Right lobe of liver (tissue), 4 donors: ENCODE measurements at regions not wholly inside any gene's neighbourhood (a gene's known extent, or its start where the extent isn't known, plus 50 kb on each side); places are given as distances from the start of the nearest gene placed in this dataset.

ENCODE experiments used
- POLR2A ChIP-seq: fragments of 450-650 bp; IDR thresholded peaks from one replicate; pipeline ENCODE4 v1.6.1; 2017; ENCODE audit warnings: antibody characterized with exemption, mild to moderate bottlenecking
- TF ChIP-seq, protein P1 (sequence below), 4 donors: fragments of 200-600 bp in 3 of 4; fragments of 450-650 bp in 1 of 4; IDR thresholded peaks; one replicate each; pipeline versions ENCODE4 v1.5.1 to v1.8.0; 2016 to 2022; ENCODE audit warnings: antibody characterized with exemption in 4 of 4, mild to moderate bottlenecking in 2 of 4
- donor health status: DM: no; HTN: no; CAD: no.
- donor health status: DM: no; HTN: no; CAD: no.
- donor health status: DM: no; HTN: yes; CAD: no.

DNA sequence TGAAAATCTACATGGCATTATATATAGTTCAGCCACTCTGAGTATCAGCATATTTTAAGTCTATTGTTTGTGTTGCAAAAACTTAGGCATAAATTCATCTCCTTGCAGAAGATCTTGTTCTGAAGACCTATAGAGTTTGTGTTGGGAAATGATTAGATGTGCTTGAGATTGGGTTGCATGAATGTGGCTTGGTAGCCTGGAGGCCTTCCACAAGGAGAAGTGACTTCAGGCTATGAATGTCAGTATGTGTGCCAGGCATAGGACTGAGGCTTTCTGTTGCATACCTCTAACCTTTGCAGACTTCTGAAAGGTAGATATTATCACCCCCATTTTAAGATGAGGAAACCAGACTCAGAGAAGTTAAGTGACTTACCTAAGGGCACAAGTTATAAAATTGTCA is 188.6 kb downstream of the OLFM4 start:
- TF ChIP-seq, protein P1, sequence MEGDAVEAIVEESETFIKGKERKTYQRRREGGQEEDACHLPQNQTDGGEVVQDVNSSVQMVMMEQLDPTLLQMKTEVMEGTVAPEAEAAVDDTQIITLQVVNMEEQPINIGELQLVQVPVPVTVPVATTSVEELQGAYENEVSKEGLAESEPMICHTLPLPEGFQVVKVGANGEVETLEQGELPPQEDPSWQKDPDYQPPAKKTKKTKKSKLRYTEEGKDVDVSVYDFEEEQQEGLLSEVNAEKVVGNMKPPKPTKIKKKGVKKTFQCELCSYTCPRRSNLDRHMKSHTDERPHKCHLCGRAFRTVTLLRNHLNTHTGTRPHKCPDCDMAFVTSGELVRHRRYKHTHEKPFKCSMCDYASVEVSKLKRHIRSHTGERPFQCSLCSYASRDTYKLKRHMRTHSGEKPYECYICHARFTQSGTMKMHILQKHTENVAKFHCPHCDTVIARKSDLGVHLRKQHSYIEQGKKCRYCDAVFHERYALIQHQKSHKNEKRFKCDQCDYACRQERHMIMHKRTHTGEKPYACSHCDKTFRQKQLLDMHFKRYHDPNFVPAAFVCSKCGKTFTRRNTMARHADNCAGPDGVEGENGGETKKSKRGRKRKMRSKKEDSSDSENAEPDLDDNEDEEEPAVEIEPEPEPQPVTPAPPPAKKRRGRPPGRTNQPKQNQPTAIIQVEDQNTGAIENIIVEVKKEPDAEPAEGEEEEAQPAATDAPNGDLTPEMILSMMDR (IDR thresholded peaks at IDR 0.05) = no peak
- TF ChIP-seq POLR2A = no peak
